Peyer's patch (tissue), 4 donors: ENCODE measurements at regions not wholly inside any gene's neighbourhood (a gene's known extent, or its start where the extent isn't known, plus 50 kb on each side); places are given as distances from the start of the nearest gene placed in this dataset.

Experiments used
- DNase-seq, 3 donors: peaks; one replicate each; pipeline ENCODE4 v3.0.0-alpha.2; 2017 to 2019
- H3K27ac ChIP-seq, 4 donors: fragments of 200-600 bp; sonication (generic); one replicate each; pipeline ENCODE4 v1.5.1; 2016 to 2019
- H3K27me3 ChIP-seq, 2 donors: fragments of 200-600 bp; sonication (generic); one replicate each; pipeline ENCODE4 v1.5.1; 2019
- H3K36me3 ChIP-seq, 3 donors: fragments of 200-600 bp; sonication (generic); one replicate each; pipeline ENCODE4 v1.5.1; 2016 to 2019
- H3K4me1 ChIP-seq, 4 donors: fragments of 200-600 bp; sonication (generic); one replicate each; pipeline ENCODE4 v1.5.1; 2016 to 2019
- H3K4me3 ChIP-seq, 4 donors: fragments of 200-600 bp; sonication (generic); 1 replicate in 3 of 4; 2 replicates in 1 of 4; pipeline ENCODE4 v1.5.1; 2016 to 2019; ENCODE audit warnings: mild to moderate bottlenecking in 1 of 4
- H3K9me3 ChIP-seq, 4 donors: fragments of 200-600 bp; sonication (generic); one replicate each; pipeline ENCODE4 v1.5.1; 2016 to 2019; ENCODE audit warnings: mild to moderate bottlenecking in 1 of 4
- POLR2A ChIP-seq, 2 donors: fragments of 450-650 bp; IDR thresholded peaks; one replicate each; pipeline ENCODE4 v1.5.1; 2017; ENCODE audit warnings: antibody characterized with exemption in 2 of 2, mild to moderate bottlenecking in 2 of 2, moderate library complexity in 2 of 2
- TF ChIP-seq, protein P1 (sequence below), 6 experiments: fragments of 450-650 bp in 4 of 6; fragments of 200-600 bp in 2 of 6; sonication (generic) in 1 of 6; IDR thresholded peaks; one replicate each; pipeline ENCODE4 v1.5.1; 2017 to 2019; ENCODE audit warnings: antibody characterized with exemption in 6 of 6, mild to moderate bottlenecking in 3 of 6, moderate library complexity in 1 of 6

DNA sequence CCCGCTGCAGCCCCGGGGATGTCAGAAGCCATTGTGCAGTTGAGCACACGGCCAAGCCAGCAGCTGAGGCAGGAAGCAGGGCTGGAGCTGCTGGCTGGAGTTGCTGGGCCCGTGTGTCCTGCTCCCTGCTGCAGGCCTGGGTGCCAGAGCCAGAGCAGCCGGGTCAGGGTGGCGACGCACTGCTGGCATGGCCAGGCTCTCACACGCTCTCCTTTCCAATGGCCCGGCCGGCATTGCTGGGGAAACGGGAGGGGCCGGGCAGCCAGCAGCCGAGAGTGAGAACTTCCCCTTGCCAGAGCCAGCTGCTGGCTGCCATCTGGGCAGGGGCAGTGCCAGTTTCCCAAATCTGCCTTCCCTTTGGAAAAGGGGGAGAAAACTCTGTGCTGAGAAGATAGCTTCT, 82.4 kb upstream of the PROX1 start:
- no peak overlapping the region for H3K4me3 ChIP-seq
- no peak for DNase-seq

DNA sequence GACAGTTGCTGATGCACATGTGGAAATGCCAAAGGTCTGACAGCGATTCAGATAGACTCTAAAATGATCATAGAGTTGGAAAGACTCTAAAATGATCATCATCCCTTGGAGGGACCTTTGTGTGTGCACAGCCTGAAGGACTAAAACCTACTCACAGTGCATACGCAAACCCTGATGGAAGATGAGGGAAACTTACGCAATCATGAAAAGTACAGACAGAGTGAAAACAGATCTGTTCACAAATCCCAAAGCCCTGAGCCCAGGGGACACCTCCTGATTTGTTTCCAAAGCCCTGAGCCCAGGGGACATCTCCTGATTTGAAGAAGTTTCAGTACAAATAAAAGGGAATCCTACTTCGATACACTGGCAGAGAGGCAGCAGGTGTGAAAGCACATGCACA, 79.3 kb upstream of the PROX1 start:
- H3K9me3 ChIP-seq: no peaks in the 10 kb centered on the region
- no peak overlapping the region for H3K4me3 ChIP-seq
- TF ChIP-seq POLR2A (IDR thresholded peaks at IDR 0.05): no peak
- TF ChIP-seq, protein P1, sequence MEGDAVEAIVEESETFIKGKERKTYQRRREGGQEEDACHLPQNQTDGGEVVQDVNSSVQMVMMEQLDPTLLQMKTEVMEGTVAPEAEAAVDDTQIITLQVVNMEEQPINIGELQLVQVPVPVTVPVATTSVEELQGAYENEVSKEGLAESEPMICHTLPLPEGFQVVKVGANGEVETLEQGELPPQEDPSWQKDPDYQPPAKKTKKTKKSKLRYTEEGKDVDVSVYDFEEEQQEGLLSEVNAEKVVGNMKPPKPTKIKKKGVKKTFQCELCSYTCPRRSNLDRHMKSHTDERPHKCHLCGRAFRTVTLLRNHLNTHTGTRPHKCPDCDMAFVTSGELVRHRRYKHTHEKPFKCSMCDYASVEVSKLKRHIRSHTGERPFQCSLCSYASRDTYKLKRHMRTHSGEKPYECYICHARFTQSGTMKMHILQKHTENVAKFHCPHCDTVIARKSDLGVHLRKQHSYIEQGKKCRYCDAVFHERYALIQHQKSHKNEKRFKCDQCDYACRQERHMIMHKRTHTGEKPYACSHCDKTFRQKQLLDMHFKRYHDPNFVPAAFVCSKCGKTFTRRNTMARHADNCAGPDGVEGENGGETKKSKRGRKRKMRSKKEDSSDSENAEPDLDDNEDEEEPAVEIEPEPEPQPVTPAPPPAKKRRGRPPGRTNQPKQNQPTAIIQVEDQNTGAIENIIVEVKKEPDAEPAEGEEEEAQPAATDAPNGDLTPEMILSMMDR (IDR thresholded peaks at IDR 0.05): no peak
- H3K27ac ChIP-seq: no peak overlapping the region
- no peaks in the 10 kb centered on the region for H3K36me3 ChIP-seq
- H3K27me3 ChIP-seq: no peaks in the 10 kb centered on the region
- H3K4me1 ChIP-seq: no peaks in the 10 kb centered on the region
- DNase-seq: no peak

More for the DNA sequence above, 82.4 kb upstream of the PROX1 start:
- no peaks in the 10 kb centered on the region for H3K36me3 ChIP-seq
- no peak overlapping the region for H3K27ac ChIP-seq
- H3K9me3 ChIP-seq: no peaks in the 10 kb centered on the region
- no peaks in the 10 kb centered on the region for H3K27me3 ChIP-seq
- TF ChIP-seq, protein P1 (IDR thresholded peaks at IDR 0.05): no peak
- TF ChIP-seq POLR2A (IDR thresholded peaks at IDR 0.05): no peak
- no peaks in the 10 kb centered on the region for H3K4me1 ChIP-seq

DNA sequence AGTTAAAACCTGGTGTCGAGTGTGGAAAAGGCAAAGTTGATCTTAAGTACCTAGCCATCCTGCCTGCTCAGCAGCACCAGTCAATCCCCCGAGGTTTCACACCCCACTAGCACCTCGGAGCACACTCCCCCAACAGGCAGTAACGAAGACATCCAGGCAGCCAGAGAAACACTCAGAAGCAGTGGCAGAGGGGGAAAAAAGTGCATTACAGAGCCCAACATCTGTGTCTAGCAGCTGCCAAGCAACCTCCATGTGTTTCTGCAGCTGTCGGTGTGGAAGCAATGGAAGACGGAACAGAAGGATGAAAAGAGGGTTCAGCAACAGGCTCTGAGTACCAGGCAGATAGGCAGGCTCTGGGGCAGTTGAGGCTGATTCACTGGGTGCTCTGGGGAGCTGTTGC, 73.4 kb upstream of the PROX1 start:
- Histone ChIP-seq H3K4me1 (no peaks in the 10 kb centered on the region), H3K4me3 (no peak overlapping the region), H3K36me3 (no peaks in the 10 kb centered on the region), H3K27ac (no peak overlapping the region), H3K27me3 (no peaks in the 10 kb centered on the region), H3K9me3 (no peaks in the 10 kb centered on the region)
- TF ChIP-seq POLR2A (IDR thresholded peaks at IDR 0.05): no peak
- TF ChIP-seq, protein P1 (IDR thresholded peaks at IDR 0.05): no peak
- DNase-seq: no peak

DNA sequence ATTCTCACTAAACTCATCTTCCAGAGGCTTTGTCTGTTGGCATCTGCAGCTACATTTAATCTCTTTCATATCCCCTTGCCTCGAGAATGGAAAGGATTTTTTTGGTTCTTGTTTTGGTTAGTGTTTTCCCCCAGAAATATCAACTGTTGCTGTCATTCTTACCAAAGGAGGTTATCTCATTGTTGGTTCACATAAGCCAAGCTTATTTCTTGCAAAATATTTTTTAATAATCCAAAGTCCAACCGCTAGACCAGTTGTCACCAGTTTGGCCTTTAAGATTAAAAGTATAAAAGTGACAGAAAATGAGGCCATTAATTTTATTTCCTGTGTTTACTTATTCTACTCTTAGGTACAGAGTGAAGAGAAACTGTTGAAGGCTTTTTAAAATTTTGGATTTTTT, 66.5 kb upstream of the PROX1 start:
- Histone ChIP-seq H3K27ac (no peak overlapping the region), H3K4me3 (no peak overlapping the region), H3K9me3 (no peaks in the 10 kb centered on the region), H3K36me3 (no peaks in the 10 kb centered on the region), H3K27me3 (no peaks in the 10 kb centered on the region), H3K4me1 (no peaks in the 10 kb centered on the region)
- DNase-seq: no peak
- no peak for TF ChIP-seq POLR2A (IDR thresholded peaks at IDR 0.05)
- TF ChIP-seq, protein P1 (IDR thresholded peaks at IDR 0.05): no peak

DNA sequence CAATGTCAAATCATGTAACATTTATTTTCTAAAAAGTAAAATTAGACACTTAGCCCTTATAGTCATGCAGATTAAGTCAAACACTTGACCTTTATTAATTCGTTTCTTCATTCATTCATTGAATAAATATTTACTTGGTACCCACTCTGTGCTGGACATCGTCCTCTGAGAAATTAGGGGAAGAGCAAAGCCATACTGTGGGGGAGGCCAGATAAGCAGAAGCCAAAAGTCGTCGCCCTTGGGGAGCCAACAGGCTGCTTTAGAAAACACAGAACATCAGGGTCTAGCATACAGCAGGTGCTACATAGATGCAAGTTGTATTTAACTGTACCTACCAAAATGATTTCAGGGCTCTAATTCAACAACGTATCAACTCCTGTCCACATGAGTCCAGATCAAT, 66.1 kb upstream of the PROX1 start:
- Histone ChIP-seq H3K27ac (no peak overlapping the region), H3K27me3 (no peaks in the 10 kb centered on the region), H3K4me1 (no peaks in the 10 kb centered on the region), H3K36me3 (no peaks in the 10 kb centered on the region), H3K4me3 (no peak overlapping the region), H3K9me3 (no peaks in the 10 kb centered on the region)
- no peak for TF ChIP-seq POLR2A (IDR thresholded peaks at IDR 0.05)
- TF ChIP-seq, protein P1 (IDR thresholded peaks at IDR 0.05): no peak
- no peak for DNase-seq

DNA sequence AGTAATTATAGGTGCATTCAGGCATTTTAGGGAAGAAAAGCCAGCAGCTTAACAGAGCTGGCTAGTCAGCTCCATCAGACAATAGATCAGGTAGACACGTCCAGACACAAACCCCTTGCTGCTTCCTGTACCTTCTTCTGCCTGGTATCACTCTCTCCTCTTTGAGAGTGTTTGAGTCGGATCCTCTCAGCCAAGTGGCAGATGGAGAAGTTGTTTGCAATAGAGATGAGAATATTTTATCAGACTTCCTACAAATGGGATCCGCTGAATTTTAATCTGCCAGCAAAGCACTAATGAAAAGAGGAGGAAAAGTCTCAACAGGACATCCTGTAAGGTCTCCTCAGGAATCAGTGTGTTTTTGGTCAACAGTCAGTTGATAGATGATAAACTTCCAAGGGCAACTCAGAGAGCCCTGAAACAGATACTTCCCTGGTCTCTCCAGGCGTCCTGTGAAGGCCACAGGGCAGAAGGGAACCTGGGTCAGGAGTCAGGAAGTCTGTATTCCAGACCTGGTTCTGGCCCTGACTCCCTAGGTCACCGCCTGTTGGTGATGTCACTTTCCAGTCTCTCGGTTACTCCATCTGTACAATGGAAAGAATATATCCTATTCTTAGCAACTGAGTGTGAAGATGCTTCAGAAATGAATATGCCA, 62.1 kb upstream of the PROX1 start:
- Histone ChIP-seq H3K27me3 (no peaks in the 10 kb centered on the region), H3K4me3 (no peak overlapping the region), H3K9me3 (no peaks in the 10 kb centered on the region), H3K4me1 (no peaks in the 10 kb centered on the region), H3K27ac (no peak overlapping the region), H3K36me3 (no peaks in the 10 kb centered on the region)
- TF ChIP-seq POLR2A (IDR thresholded peaks at IDR 0.05): no peak
- TF ChIP-seq, protein P1 (IDR thresholded peaks at IDR 0.05): no peak
- DNase-seq: no peak
